Hepatic stellate cell (primary cell): ENCODE measurements at regions not wholly inside any gene's neighbourhood (a gene's known extent, or its start where the extent isn't known, plus 50 kb on each side); places are given as distances from the start of the nearest gene placed in this dataset.

Experiments
- DNase-seq: peaks from one replicate; pipeline ENCODE4 v3.0.0; 2011; ENCODE audit warnings: low spot score

GRCh38 chr9:2984491-2984890 is 140.6 kb upstream of the PUM3 start:
- no peak for DNase-seq

- DNase-seq = no peak
Measured at GRCh38 chr9:2979957-2980610, 136.2 kb upstream of the PUM3 start.

- no peak for DNase-seq
Measured at GRCh38 chr9:2972475-2972874, 128.6 kb upstream of the PUM3 start.

GRCh38 chr9:2970864-2971263 is 127.0 kb upstream of the PUM3 start:
- no peak for DNase-seq

- DNase-seq = no peak
Measured at GRCh38 chr9:2967766-2968165, 123.9 kb upstream of the PUM3 start.

GRCh38 chr9:2966565-2967300 is 122.8 kb upstream of the PUM3 start:
- no peak for DNase-seq

GRCh38 chr9:2964470-2964869 is 120.6 kb upstream of the PUM3 start:
- no peak for DNase-seq

GRCh38 chr9:2963307-2963706 is 119.4 kb upstream of the PUM3 start:
- no peak for DNase-seq

- no peak for DNase-seq
Measured at GRCh38 chr9:2962471-2963172, 118.7 kb upstream of the PUM3 start.

- no peak for DNase-seq
Measured at GRCh38 chr9:2958219-2958618, 114.3 kb upstream of the PUM3 start.

- no peak for DNase-seq
Measured at GRCh38 chr9:2957656-2958200, 113.8 kb upstream of the PUM3 start.

- no peak for DNase-seq
Measured at GRCh38 chr9:2955575-2955974, 111.7 kb upstream of the PUM3 start.

- DNase-seq = no peak
Measured at GRCh38 chr9:2939368-2939767, 95.5 kb upstream of the PUM3 start.

- DNase-seq = no peak
Measured at GRCh38 chr9:2936221-2936620, 92.3 kb upstream of the PUM3 start.

- no peak for DNase-seq
Measured at GRCh38 chr9:2934883-2935282, 91.0 kb upstream of the PUM3 start.

- DNase-seq = no peak
Measured at GRCh38 chr9:2934241-2934650, 90.4 kb upstream of the PUM3 start.

- DNase-seq = no peak
Measured at GRCh38 chr9:2933165-2934095, 89.5 kb upstream of the PUM3 start.

- no peak for DNase-seq
Measured at GRCh38 chr9:2928411-2928810, 84.5 kb upstream of the PUM3 start.

- DNase-seq = no peak
Measured at GRCh38 chr9:2925016-2925415, 81.1 kb upstream of the PUM3 start.

- DNase-seq = no peak
Measured at GRCh38 chr9:2924380-2924768, 80.5 kb upstream of the PUM3 start.

GRCh38 chr9:2923766-2924379 is 80.0 kb upstream of the PUM3 start:
- no peak for DNase-seq
